Neural progenitor cell (in vitro differentiated cells): ENCODE measurements at regions not wholly inside any gene's neighbourhood (a gene's known extent, or its start where the extent isn't known, plus 50 kb on each side); places are given as distances from the start of the nearest gene placed in this dataset.

Experiments used
- EZH2 ChIP-seq: fragments of 200-600 bp; sonication (generic); IDR thresholded peaks from 2 replicates; pipeline ENCODE4 v1.6.1; 2017; ENCODE audit warnings: antibody characterized with exemption, mild to moderate bottlenecking, moderate library complexity
- EZH2phosphoT487 ChIP-seq: fragments of 200-600 bp; sonication (generic); IDR thresholded peaks from 2 replicates; pipeline ENCODE4 v1.6.1; 2017; ENCODE audit warnings: antibody characterized with exemption
- TF ChIP-seq, protein P1 (sequence below): fragments of 200-600 bp; sonication (generic); IDR thresholded peaks from 2 replicates; pipeline ENCODE4 v1.5.1; 2017; ENCODE audit warnings: antibody characterized with exemption, mild to moderate bottlenecking

DNA sequence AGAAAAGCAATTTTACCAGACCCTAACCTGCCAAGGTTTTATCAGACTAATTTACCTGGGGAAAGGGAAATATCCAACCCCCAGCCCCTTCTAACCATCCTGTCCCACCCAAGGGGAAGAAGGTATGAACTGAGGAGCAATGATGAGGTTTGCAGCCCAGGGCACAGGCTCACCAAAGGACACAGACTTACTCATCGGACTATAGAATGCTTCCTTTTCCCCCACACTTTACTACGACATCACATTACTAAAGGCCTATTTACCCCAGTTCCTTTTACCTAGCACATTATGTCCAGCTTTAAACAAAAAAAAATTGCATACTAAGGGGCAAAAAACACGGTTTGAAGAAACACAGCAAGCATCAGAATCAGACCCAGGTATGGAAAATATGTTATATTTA is 94.1 kb upstream of the FST start:
- no peak for TF ChIP-seq EZH2
- no peak for TF ChIP-seq EZH2phosphoT487
- TF ChIP-seq, protein P1, sequence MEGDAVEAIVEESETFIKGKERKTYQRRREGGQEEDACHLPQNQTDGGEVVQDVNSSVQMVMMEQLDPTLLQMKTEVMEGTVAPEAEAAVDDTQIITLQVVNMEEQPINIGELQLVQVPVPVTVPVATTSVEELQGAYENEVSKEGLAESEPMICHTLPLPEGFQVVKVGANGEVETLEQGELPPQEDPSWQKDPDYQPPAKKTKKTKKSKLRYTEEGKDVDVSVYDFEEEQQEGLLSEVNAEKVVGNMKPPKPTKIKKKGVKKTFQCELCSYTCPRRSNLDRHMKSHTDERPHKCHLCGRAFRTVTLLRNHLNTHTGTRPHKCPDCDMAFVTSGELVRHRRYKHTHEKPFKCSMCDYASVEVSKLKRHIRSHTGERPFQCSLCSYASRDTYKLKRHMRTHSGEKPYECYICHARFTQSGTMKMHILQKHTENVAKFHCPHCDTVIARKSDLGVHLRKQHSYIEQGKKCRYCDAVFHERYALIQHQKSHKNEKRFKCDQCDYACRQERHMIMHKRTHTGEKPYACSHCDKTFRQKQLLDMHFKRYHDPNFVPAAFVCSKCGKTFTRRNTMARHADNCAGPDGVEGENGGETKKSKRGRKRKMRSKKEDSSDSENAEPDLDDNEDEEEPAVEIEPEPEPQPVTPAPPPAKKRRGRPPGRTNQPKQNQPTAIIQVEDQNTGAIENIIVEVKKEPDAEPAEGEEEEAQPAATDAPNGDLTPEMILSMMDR = no peak
